KOPT-K1 (cell line): ENCODE measurements at regions not wholly inside any gene's neighbourhood (a gene's known extent, or its start where the extent isn't known, plus 50 kb on each side); places are given as distances from the start of the nearest gene placed in this dataset.

ENCODE experiments used
- H3K27ac ChIP-seq: fragments of 200-600 bp; sonication (generic); 2 replicates; pipeline ENCODE4 v1.5.1; 2016; ENCODE audit warnings: antibody characterized with exemption, mild to moderate bottlenecking, low read depth, low read length; ENCODE audit not compliant: poor library complexity, severe bottlenecking
- H3K36me3 ChIP-seq: fragments of 200-600 bp; sonication (generic); 2 replicates; pipeline ENCODE4 v1.5.1; 2017; ENCODE audit warnings: antibody characterized with exemption, mild to moderate bottlenecking, low read length, moderate library complexity; ENCODE audit not compliant: insufficient read depth
- H3K9me3 ChIP-seq: fragments of 200-600 bp; sonication (generic); 2 replicates; pipeline ENCODE4 v1.5.1; 2017; ENCODE audit warnings: antibody characterized with exemption, low read length, mild to moderate bottlenecking; ENCODE audit not compliant: insufficient read depth, poor library complexity, severe bottlenecking

DNA sequence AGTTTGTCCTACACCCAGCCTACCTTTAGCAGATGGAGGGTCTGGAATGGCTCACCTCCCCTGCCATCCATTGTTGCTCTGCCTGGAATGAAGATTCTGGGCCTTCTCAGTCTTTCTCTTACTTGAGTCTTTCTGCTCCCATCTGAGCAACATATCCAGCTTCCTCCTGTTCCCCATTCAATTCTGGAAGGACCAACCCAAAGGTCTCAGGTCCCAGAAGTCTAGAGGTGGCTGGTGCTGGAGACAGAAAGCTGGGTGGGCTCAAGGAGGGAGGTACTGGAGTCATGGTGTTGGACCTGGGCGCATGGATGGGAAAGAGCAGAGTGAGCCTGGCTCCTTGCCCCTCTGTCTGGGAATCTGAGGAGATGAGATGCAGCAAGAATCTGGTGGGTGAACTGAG, 93.5 kb upstream of the SIX3 start:
- Histone ChIP-seq H3K9me3 (no peaks in the 10 kb centered on the region), H3K36me3 (no peaks in the 10 kb centered on the region), H3K27ac (no peak overlapping the region)

DNA sequence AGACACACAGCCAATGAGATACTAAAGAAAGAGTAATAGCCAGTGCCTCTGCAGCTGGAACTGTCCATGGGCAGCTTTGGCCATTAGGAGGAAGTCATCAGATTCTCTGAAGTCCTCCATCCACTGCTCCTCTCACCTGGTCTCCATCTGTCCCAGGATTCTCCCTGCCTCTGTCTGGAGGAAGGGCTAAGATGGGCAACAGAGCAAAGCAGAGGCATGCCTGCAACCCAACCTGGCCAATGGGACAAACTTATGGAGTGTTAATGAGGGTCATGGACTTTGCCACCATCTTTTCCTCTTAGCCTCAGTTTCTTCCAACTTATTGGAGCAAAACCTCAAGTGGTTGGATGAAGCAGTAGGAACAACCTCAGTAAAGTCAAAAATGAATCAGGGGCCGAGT, 91.5 kb upstream of the SIX3 start:
- H3K36me3 ChIP-seq, result no peaks in the 10 kb centered on the region
- no peaks in the 10 kb centered on the region for H3K9me3 ChIP-seq

GRCh38 chr2:44851518-44851917, 90.0 kb upstream of the SIX3 start:
- Histone ChIP-seq H3K27ac (no peak overlapping the region), H3K9me3 (no peaks in the 10 kb centered on the region), H3K36me3 (no peaks in the 10 kb centered on the region)

More for the DNA sequence above, 91.5 kb upstream of the SIX3 start:
- no peak overlapping the region for H3K27ac ChIP-seq

GRCh38 chr2:44852594-44852993, 88.9 kb upstream of the SIX3 start:
- Histone ChIP-seq H3K27ac (no peak overlapping the region), H3K36me3 (no peaks in the 10 kb centered on the region), H3K9me3 (no peaks in the 10 kb centered on the region)

DNA sequence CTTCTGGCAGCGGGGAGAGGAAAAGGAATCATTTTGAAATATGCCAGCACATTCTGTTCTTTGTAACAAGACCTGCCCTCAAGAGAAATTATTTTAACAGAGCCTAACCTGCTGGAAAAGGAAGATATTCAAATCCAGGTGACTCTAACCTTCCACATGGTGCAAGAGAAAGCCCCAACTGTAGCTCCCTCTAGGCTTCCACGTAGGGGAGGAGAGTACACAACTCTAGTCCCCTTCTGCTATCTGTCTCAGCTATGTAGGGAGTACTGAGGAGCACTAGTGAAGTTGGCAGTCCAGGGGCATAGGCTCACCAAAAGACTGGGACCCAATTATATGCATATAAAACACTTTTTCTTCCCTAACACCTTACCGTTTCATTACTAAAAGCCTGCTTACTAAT, 82.2 kb upstream of the SIX3 start:
- Histone ChIP-seq H3K36me3 (no peaks in the 10 kb centered on the region), H3K9me3 (peaks cover 11% of the 10 kb centered on the region), H3K27ac (no peak overlapping the region)

DNA sequence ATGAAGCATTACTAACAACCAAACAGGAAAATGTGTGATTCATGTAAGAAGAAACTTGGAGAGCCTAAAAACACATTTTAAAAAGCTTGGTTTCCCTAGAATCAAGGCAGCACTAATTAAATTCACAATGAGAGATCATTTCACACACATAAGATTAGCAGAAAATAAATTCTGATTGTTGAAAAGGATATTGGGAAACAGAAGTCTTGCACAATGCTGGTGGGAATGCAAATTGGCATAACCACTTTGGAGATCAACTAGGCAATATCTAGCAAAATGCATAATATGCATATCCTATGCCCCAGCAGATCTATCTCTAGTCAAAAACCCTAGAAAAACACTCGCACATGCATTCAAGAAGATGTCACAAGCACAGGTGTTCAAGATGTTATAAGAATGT, 75.3 kb upstream of the SIX3 start:
- Histone ChIP-seq H3K36me3 (no peaks in the 10 kb centered on the region), H3K27ac (no peak overlapping the region), H3K9me3 (no peaks in the 10 kb centered on the region)

- Histone ChIP-seq H3K36me3 (no peaks in the 10 kb centered on the region), H3K27ac (no peak overlapping the region)
Observed at GRCh38 chr2:44869761-44870160, 71.7 kb upstream of the SIX3 start.

GRCh38 chr2:44877417-44877816, 64.1 kb upstream of the SIX3 start:
- H3K27ac ChIP-seq, result no peak overlapping the region
- no peaks in the 10 kb centered on the region for H3K36me3 ChIP-seq
- H3K9me3 ChIP-seq, result peaks cover 30% of the 10 kb centered on the region

More at GRCh38 chr2:44869761-44870160, 71.7 kb upstream of the SIX3 start:
- peaks cover 8% of the 10 kb centered on the region for H3K9me3 ChIP-seq

DNA sequence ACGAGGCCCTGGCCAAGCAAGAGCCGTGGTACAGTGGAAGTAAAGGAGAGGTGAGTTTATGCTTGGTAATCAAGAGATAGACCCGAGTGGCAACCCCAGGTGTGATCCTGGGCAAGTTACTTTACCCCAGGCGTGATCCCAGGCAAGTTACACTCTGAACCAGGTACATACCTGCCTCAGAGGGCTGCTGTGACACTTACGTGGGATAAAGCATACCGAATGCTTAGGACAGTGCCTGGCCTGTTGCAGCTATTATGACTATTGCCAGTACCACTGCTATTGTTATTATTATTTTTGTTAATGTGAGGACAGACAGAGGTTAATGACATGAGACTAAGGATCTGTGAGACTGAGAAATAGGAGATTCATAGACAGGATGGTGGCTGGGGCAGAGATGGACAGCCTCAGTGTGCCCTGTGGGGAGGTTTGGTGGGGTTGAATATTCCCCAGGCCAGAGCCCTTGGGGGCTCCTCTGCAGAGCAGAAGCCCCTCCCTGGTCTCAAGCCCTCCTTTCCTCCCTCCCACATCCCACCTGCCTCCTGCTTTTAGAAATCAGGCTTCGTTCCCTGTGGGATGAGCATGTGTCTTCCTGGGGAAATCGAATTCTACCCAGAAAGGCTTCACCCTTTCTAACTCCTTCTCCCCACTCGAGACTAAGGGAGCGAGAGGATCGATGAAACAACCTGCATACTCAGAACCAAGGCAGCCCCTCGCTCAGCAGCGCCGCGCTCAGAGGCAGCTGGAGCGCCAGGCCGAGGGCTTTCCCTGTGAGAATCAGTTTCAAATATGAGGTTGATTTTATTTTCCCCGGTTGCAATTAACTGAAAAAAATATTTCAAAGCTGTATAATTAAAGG, 62.0 kb upstream of the SIX3 start:
- H3K27ac ChIP-seq, result no peak overlapping the region
- H3K9me3 ChIP-seq, result peaks cover 25% of the 10 kb centered on the region
- no peaks in the 10 kb centered on the region for H3K36me3 ChIP-seq

GRCh38 chr2:44880125-44880483, 61.4 kb upstream of the SIX3 start:
- Histone ChIP-seq H3K36me3 (no peaks in the 10 kb centered on the region), H3K27ac (no peak overlapping the region), H3K9me3 (peaks cover 19% of the 10 kb centered on the region)

DNA sequence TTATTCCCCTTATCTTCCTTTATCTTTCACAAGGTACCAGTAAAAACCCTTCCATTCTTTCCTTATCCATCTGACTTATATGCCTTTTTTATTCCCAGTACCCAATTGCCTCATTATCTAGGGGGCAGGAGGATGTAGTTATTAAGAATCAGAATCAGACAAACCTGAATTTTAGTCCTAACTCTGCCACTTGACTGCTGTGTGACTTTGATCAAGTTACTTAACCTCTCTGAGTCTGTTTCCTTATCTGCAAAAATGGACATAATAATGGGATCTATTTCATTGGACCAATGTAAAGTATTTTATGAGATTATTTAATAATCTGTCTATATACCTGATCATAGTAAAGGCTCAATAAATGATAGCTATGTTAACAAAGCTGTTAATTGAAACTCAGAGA, 59.6 kb upstream of the SIX3 start:
- H3K36me3 ChIP-seq, result no peaks in the 10 kb centered on the region
- H3K27ac ChIP-seq, result no peak overlapping the region
- H3K9me3 ChIP-seq, result peaks cover 1% of the 10 kb centered on the region

GRCh38 chr2:44883356-44883755, 58.1 kb upstream of the SIX3 start:
- H3K9me3 ChIP-seq, result no peaks in the 10 kb centered on the region
- H3K36me3 ChIP-seq, result no peaks in the 10 kb centered on the region
- H3K27ac ChIP-seq, result no peak overlapping the region

GRCh38 chr2:44884231-44884630, 57.3 kb upstream of the SIX3 start:
- no peaks in the 10 kb centered on the region for H3K36me3 ChIP-seq

DNA sequence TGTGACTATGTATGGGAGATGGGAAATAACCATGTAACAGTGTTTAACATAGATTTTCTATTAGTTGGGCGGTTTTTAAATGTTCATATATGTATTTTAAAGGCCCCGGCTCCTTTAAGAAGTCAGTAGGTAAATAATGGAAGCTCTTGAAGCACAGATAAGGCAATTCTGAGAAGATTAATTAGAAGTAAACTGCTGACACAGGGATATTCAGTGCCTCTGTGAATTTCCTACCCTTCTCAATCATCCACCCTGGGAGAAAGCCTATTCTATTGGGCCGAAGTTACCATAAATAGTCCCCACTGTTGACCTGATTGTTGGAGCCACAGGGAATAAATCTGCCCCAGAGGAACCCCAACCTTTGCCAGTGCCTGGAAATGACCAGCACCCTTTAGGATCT, 56.8 kb upstream of the SIX3 start:
- no peaks in the 10 kb centered on the region for H3K9me3 ChIP-seq
- no peak overlapping the region for H3K27ac ChIP-seq
- H3K36me3 ChIP-seq, result no peaks in the 10 kb centered on the region

More at GRCh38 chr2:44884231-44884630, 57.3 kb upstream of the SIX3 start:
- Histone ChIP-seq H3K27ac (no peak overlapping the region), H3K9me3 (no peaks in the 10 kb centered on the region)

DNA sequence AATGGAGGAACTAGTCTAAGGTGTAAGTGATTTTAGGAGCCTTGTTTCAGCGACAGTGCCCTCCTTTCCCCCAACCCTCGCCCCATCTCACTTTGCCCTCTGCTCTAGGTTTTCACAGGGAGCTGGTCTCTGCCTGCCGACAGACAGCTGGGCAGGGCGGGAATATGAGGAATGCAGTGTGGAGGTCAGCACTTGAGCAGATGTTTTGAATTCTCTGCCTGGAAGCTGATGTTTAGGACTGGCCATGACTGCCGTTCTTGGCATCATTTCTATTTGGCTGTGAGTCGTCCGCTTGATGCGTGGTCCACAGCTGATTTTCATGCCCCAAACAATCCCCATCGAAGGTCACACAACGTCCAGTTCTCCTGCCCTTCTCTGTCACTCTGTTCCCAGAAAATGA, 55.1 kb upstream of the SIX3 start:
- peaks cover 5% of the 10 kb centered on the region for H3K9me3 ChIP-seq
- H3K36me3 ChIP-seq, result no peaks in the 10 kb centered on the region
- H3K27ac ChIP-seq, result no peak overlapping the region

- Histone ChIP-seq H3K9me3 (peaks cover 23% of the 10 kb centered on the region), H3K27ac (no peak overlapping the region), H3K36me3 (no peaks in the 10 kb centered on the region)
Observed at GRCh38 chr2:44889096-44889495, 52.4 kb upstream of the SIX3 start.
